Progenitor cell of endocrine pancreas (in vitro differentiated cells): ENCODE measurements at regions not wholly inside any gene's neighbourhood (a gene's known extent, or its start where the extent isn't known, plus 50 kb on each side); places are given as distances from the start of the nearest gene placed in this dataset.
"Not testable (repeated sequence)": the region's sequence is repeated elsewhere in the genome, so short reads cannot be mapped to it uniquely, and the experiment has no call there.

Experiments
- DNase-seq: peaks from one replicate; pipeline ENCODE4 v3.0.0; 2021; ENCODE audit warnings: low spot score; ENCODE audit not compliant: unreplicated experiment
- H3K27ac Mint-ChIP-seq: 2 replicates; pipeline ENCODE4 v1.8.0; 2021; ENCODE audit warnings: mild to moderate bottlenecking, moderate library complexity, mixed read lengths
- H3K27me3 Mint-ChIP-seq: 2 replicates; pipeline ENCODE4 v1.8.0; 2021; ENCODE audit warnings: mixed read lengths
- H3K36me3 Mint-ChIP-seq: 2 replicates; pipeline ENCODE4 v1.8.0; 2022; ENCODE audit warnings: mixed read lengths; ENCODE audit not compliant: insufficient read depth
- H3K4me1 Mint-ChIP-seq: 2 replicates; pipeline ENCODE4 v1.8.0; 2021; ENCODE audit warnings: low read depth, mixed read lengths
- H3K4me3 Mint-ChIP-seq: 2 replicates; pipeline ENCODE4 v1.8.0; 2021; ENCODE audit warnings: low read depth, mild to moderate bottlenecking, moderate library complexity, mixed read lengths
- H3K9me3 Mint-ChIP-seq: 2 replicates; pipeline ENCODE4 v1.8.0; 2021; ENCODE audit warnings: low read depth, mixed read lengths
- CTCF ChIP-seq: fragments of 200-600 bp; sonication (generic); IDR thresholded peaks from one replicate; pipeline ENCODE4 v1.5.0; 2021; ENCODE audit warnings: antibody characterized with exemption, mild to moderate bottlenecking; ENCODE audit not compliant: unreplicated experiment

GRCh38 chr4:59540311-59540710 is 1659.8 kb upstream of the ADGRL3 start:
- H3K4me3 Mint-ChIP-seq, result no peak overlapping the region
- H3K9me3 Mint-ChIP-seq, result no peaks in the 10 kb centered on the region
- TF ChIP-seq CTCF, result no peak
- H3K36me3 Mint-ChIP-seq, result no peaks in the 10 kb centered on the region
- no peak overlapping the region for H3K27ac Mint-ChIP-seq
- H3K4me1 Mint-ChIP-seq, result peaks cover 1% of the 10 kb centered on the region
- DNase-seq, result no peak
- H3K27me3 Mint-ChIP-seq, result no peaks in the 10 kb centered on the region

GRCh38 chr4:59553063-59553720 is 1646.9 kb upstream of the ADGRL3 start:
- TF ChIP-seq CTCF, result no peak
- no peaks in the 10 kb centered on the region for H3K4me1 Mint-ChIP-seq
- H3K4me3 Mint-ChIP-seq, result no peak overlapping the region
- H3K27ac Mint-ChIP-seq, result no peak overlapping the region
- peaks cover 8% of the 10 kb centered on the region for H3K9me3 Mint-ChIP-seq
- no peaks in the 10 kb centered on the region for H3K36me3 Mint-ChIP-seq
- H3K27me3 Mint-ChIP-seq, result no peaks in the 10 kb centered on the region
- no peak for DNase-seq

GRCh38 chr4:59553721-59554091 is 1646.4 kb upstream of the ADGRL3 start:
- H3K27ac Mint-ChIP-seq, result no peak overlapping the region
- H3K9me3 Mint-ChIP-seq, result peaks cover 8% of the 10 kb centered on the region
- H3K4me1 Mint-ChIP-seq, result no peaks in the 10 kb centered on the region
- no peak for DNase-seq
- no peak overlapping the region for H3K4me3 Mint-ChIP-seq
- H3K36me3 Mint-ChIP-seq, result no peaks in the 10 kb centered on the region
- TF ChIP-seq CTCF, result no peak
- no peaks in the 10 kb centered on the region for H3K27me3 Mint-ChIP-seq

- not testable (repeated sequence) for H3K4me3 Mint-ChIP-seq, H3K27me3 Mint-ChIP-seq
Measured at GRCh38 chr4:59556191-59556590, 1643.9 kb upstream of the ADGRL3 start.

GRCh38 chr4:59560141-59560648 is 1639.9 kb upstream of the ADGRL3 start:
- H3K9me3 Mint-ChIP-seq, H3K27ac Mint-ChIP-seq, H3K36me3 Mint-ChIP-seq, H3K4me1 Mint-ChIP-seq, H3K27me3 Mint-ChIP-seq, DNase-seq, H3K4me3 Mint-ChIP-seq: not testable (repeated sequence)

More at GRCh38 chr4:59556191-59556590, 1643.9 kb upstream of the ADGRL3 start:
- H3K36me3 Mint-ChIP-seq, H3K4me1 Mint-ChIP-seq, DNase-seq, H3K27ac Mint-ChIP-seq, H3K9me3 Mint-ChIP-seq: not testable (repeated sequence)

- H3K27ac Mint-ChIP-seq, result peak overlapping the region; percentile 28
- TF ChIP-seq CTCF, result no peak
- no peak overlapping the region for H3K4me3 Mint-ChIP-seq
- no peaks in the 10 kb centered on the region for H3K36me3 Mint-ChIP-seq
- H3K9me3 Mint-ChIP-seq, result no peaks in the 10 kb centered on the region
- peaks cover 4% of the 10 kb centered on the region for H3K4me1 Mint-ChIP-seq
- no peaks in the 10 kb centered on the region for H3K27me3 Mint-ChIP-seq
- DNase-seq, result no peak
Measured at GRCh38 chr4:59565836-59566235, 1634.3 kb upstream of the ADGRL3 start.
